HG02610 (cell line): ENCODE measurements at regions not wholly inside any gene's neighbourhood (a gene's known extent, or its start where the extent isn't known, plus 50 kb on each side); places are given as distances from the start of the nearest gene placed in this dataset.
"Not testable (repeated sequence)": the region's sequence is repeated elsewhere in the genome, so short reads cannot be mapped to it uniquely, and the experiment has no call there.

Source experiments
- ATAC-seq: cut with Tn5 transposase; IDR thresholded peaks from one replicate; pipeline ENCODE4 v1.9.1; 2021; ENCODE audit warnings: mild to moderate bottlenecking, moderate library complexity; ENCODE audit not compliant: unreplicated experiment

DNA sequence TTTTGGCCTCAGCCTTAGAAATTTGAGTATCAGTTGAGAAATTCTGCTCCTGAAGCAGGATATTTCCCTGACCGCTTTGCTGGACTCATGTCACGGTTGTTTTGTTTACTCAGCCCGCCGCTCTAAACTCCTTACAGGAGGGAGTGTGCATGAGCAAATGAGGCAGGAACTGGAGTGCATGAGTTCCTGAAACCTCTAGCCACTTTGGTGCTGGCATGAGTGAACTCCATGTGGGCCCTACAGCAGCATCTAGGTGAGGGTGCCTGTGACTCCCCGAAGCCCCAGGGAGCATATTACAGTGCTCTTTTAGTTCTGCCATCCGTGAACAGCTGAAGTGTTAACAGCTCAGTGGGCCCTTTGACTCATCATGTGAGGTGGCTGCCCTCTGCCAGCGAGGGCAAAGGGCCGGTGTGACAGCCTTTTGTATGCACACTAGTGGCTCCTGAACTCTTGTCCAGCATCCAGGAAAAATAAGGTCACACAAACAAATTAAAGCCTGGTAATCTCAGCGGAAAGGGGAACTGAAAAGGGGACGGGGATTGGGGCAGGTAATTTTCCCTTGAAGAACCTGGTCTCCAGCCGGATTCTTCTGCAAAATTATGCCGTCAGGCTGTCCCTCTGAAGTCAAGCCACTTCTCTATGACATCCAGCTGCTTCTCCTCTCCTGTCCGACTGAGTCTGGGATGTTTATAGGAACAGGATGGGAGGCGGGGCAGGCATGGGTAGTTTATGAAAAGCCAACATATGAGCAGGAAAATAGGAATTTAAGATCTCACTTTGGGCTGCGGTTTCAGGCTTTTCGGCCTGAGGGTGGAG lies 1668.7 kb downstream of the SUCLG1 start:
- no peak for ATAC-seq

GRCh38 chr2:82789851-82790205 lies 1669.3 kb downstream of the SUCLG1 start:
- no peak for ATAC-seq

- ATAC-seq = no peak
These were observed 1677.7 kb downstream of the SUCLG1 start for GRCh38 chr2:82781176-82781915.

DNA sequence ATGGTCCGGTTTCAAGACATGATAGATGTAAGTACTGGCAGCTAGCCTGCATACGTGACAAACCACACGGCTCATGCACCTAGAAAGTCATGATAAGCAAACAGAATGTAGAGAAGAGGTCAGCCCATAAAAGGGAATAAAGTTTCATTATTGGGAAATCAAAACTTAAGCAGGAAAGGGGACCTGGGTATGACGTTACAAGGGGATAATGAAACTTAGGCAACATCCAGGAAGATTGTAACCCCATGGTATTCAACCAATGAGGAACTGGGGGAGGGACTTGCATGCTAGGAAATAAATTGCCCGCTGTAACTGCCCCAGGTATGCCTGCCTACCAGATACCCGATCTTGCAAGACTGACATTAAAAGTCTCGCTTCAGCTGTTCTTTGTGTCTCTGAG lies 1679.0 kb downstream of the SUCLG1 start:
- ATAC-seq = no peak

- no peak for ATAC-seq
These were observed 1706.7 kb downstream of the SUCLG1 start for GRCh38 chr2:82752396-82752795.

DNA sequence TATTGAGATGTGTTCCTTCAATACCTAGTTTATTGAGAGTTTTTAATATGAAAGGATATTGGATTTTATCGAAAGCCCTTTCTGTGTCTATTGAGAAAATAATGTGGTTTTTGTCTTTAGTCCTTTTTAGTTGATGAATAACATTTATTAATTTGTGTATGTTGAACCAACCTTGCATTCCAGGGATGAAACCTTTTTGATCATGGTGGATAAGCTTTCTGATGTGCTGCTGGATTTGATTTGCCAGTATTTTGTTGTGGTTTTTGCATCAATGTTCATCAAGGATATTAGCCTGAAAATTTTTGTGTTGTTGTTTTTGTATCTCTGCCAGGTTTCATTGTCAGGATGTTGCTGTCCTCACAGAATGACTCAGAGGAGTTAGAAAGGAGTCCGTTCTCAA lies 1710.4 kb downstream of the SUCLG1 start:
- ATAC-seq = no peak

GRCh38 chr2:82740527-82740926 lies 1718.6 kb downstream of the SUCLG1 start:
- ATAC-seq = no peak

- not testable (repeated sequence) for ATAC-seq
These were observed 1721.1 kb downstream of the SUCLG1 start for GRCh38 chr2:82737965-82738364.

- ATAC-seq = no peak
These were observed 1723.7 kb downstream of the SUCLG1 start for GRCh38 chr2:82735336-82735735.

- ATAC-seq = no peak
These were observed 1727.3 kb downstream of the SUCLG1 start for GRCh38 chr2:82731824-82732223.

- ATAC-seq = no peak
These were observed 1728.3 kb downstream of the SUCLG1 start for GRCh38 chr2:82730811-82731210.

GRCh38 chr2:82728090-82728489 lies 1731.0 kb downstream of the SUCLG1 start:
- ATAC-seq = no peak

DNA sequence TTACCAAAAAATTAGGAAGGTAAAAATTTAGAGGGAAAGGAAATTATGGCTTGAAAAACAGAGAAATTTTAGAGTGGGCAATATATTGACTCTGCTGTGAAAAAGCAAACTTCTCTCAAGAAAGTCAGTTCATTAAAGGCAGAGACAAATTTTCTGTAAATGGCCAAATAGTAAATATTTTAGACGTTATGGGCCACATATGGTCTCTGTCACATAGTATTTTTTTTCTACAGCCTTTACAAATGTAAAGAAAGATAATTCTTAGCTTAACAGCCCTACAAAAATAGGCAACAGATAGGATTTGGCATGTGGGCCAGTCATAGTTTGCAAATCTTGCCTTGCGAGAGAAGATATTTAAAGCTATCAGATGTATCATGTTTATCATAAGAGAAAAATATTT lies 1750.4 kb downstream of the SUCLG1 start:
- ATAC-seq = no peak

GRCh38 chr2:82697231-82697630 lies 1761.8 kb downstream of the SUCLG1 start:
- no peak for ATAC-seq

DNA sequence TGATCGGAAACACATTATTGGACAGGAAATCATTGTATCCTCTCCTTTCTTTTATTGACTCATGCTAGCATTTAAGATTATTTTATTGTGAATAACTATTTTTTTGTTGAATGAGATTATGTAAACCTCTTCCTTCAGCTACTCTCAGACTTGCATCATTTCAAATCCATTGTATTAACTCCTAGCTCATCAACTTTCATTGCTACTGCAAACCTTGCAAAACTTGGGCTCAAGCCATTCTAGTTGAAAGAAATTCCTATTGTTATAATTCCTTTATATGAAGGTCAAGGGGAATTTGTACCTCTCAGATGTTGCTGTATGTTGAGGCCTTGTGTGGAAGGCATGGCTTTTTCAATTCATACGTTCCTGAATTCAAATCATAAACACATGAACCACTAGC lies 1764.6 kb downstream of the SUCLG1 start:
- ATAC-seq = no peak

DNA sequence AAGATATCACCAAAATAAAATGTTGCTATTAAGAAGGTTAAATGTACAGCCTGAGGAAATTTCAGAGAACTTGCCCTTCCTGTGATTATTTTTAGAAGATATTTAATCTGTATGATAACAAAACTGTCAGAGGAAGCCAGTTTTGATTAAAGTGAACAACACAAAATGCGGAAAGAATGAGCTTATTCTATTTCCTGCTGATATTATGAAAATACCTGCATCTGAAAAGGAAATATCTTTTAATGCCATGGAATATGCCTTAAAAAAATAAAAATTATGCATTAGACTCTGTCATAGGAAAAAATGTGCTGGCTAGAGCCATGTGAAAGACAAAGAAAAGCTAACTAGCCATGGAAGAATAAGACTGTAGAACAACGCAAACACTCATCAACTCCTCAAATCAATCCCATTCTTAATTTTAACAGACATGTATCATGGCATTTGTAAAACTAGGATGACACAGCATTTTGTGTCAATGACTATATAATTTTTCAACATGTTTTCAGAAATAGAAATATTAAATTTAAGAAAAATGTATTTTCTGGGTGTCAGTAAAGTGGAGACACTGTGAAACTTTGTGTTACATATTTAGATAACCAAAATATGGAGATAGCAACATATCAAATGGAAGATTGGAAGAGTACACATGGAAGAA lies 1768.2 kb downstream of the SUCLG1 start:
- ATAC-seq = no peak

- ATAC-seq = no peak
These were observed 1783.9 kb downstream of the SUCLG1 start for GRCh38 chr2:82675186-82675585.

GRCh38 chr2:82674652-82675051 lies 1784.4 kb downstream of the SUCLG1 start:
- ATAC-seq = no peak

- no peak for ATAC-seq
These were observed 1791.6 kb downstream of the SUCLG1 start for GRCh38 chr2:82667491-82667890.

DNA sequence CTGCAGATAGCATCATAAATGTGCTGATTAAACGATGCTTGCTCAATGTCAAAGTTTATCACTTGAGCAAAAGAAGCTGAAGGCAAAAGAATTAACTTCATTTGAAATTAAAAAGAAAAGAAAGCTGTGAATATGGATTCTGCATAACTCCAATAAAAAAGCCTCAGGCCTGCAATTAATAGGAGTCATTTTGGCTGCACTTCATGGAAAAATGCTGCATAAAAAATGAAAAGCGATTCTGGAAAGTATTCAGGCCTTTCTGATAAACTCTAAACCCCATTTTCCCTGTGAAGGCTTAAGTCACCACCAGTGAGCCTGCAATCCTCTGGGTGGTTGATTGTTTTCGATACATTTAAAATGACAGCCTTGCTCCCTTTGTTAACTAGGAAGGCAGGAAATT lies 1793.4 kb downstream of the SUCLG1 start:
- no peak for ATAC-seq

DNA sequence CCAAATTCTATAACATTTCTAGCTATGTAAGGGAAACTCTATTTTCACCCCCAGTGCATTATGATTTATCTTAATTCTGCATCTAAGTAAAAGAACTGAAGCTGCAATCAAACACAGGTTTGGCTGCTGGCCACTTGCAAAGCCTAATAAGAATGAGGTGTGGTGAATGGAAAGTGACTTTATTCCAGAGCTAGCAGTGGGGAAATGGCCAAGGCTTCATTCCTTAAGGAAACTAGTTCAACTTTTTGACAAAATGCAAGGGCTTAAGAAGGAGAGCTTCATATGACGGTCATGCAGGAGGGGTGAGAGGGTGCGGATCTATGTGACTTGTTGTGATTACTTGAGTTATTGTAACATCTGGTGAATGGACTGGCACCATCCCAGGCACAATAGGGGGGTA lies 1802.0 kb downstream of the SUCLG1 start:
- no peak for ATAC-seq

GRCh38 chr2:82656420-82656819 lies 1802.7 kb downstream of the SUCLG1 start:
- no peak for ATAC-seq
